SKM-1 (cell line): ENCODE measurements at regions not wholly inside any gene's neighbourhood (a gene's known extent, or its start where the extent isn't known, plus 50 kb on each side); places are given as distances from the start of the nearest gene placed in this dataset.

ENCODE experiments used
- DNase-seq: peaks from one replicate; lab custom pipeline; 2025; ENCODE audit not compliant: unreplicated experiment; lab: John Stamatoyannopoulos, UW

DNA sequence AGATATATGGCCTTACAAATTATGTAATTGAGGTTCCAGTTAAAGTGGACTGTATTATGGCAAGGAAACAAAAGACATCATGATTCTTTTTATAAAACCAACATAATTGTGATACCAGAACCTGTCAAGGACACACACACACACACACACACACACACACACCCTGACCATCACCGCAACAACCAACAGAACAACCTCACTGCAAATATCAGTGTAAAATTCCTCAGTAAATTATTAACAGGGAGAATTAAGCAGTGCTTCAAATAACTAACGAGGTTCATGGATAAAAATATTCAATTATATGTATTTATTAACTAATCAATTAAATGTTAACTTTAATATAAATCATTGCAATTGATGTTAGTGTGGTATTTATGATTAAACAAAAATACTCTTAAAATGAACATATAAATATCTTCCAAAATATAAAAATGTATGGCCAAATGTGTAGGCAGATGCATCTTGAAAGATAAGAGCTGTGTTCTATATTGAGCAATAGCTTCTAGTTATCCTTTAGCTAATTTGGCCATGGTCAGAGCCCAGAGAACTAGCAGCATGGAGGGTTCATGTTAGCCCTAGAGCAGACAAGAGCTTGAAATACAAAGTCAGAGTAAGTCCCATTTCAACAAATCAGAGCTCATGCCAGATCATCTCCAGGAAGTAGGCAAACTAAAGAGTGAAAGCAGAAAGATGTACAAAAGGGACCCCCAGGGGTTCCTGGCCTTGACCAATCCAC, 280.5 kb upstream of the ADAMTS16 start:
- DNase-seq, result no peak

DNA sequence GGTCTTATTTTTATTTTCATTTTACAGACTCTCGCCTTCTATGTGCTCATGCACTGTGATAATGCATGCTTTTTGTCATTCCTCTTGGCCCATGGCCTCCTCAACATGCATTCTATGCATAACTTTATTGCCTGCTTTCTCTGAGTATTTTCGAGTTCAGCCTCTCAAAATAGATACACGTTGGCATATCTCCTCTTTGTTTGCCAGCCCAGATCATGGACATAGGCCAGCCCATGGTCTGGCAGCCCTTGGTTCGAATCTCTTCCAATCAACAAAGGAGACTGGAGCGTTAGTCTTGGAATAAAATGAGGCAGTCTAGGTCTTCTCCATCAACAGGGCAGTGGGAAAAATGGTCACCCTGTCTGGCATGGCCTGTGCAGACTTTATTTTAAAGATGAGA, 279.5 kb upstream of the ADAMTS16 start:
- no peak for DNase-seq

DNA sequence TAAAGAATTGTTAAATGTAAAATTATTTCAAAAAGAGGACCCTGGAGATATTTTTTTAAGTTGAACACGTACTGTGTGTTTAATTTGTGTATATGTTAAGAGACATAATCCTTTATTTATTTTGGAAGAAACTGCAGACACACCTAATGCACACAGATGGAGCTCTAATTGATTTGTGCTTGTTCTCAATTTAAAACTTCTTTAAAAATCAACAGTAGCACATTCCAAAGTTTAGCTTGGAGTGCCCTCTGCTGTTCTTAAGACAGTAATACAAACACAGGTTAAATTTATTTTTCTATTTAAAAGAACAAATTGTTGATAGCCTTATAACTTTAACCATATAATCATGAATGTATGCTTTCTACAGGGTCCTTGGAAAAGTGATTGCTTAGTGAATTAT, 277.6 kb upstream of the ADAMTS16 start:
- peak; percentile 3 for DNase-seq

DNA sequence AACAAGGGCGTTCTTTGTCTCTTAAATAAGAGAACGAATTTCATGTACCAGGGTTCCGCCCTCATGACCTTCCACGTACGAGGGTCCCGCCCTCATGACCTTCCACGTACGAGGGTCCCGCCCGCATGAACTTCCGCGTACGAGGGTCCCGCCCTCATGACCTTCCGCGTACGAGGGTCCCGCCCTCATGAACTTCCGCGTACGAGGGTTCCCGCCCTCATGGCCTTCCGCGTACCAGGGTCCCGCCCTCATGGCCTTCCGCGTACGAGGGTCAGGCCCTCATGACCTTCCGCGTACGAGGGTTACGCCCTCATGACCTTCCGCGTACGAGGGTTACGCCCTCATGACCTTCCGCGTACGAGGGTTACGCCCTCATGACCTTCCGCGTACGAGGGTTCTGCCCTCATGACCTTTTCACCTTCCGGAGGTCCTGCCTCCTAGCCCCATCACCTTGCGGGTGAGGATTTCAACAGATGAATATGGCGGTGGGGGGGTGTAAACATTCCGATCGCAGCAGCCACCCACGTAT, 273.9 kb upstream of the ADAMTS16 start:
- no peak for DNase-seq

DNA sequence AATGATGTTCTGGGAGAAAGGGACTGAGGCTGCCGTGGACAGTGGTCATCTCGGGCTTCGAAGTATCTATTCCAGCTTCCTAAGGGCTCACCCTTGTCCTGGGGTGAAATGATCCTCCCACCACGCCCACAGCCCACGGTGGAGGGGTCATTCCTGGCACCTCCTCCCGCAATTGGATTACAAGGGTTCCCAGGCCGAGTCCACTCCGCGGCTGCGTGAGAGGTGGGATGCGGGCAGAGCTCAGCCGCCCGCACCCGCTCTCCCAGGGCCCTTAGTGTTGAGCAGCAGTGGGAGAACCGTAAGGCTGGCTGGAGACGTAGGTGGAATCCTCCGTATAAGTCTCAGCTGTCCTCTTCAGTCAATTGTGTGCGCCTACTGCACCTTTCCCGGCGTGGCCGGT, 273.3 kb upstream of the ADAMTS16 start:
- no peak for DNase-seq

DNA sequence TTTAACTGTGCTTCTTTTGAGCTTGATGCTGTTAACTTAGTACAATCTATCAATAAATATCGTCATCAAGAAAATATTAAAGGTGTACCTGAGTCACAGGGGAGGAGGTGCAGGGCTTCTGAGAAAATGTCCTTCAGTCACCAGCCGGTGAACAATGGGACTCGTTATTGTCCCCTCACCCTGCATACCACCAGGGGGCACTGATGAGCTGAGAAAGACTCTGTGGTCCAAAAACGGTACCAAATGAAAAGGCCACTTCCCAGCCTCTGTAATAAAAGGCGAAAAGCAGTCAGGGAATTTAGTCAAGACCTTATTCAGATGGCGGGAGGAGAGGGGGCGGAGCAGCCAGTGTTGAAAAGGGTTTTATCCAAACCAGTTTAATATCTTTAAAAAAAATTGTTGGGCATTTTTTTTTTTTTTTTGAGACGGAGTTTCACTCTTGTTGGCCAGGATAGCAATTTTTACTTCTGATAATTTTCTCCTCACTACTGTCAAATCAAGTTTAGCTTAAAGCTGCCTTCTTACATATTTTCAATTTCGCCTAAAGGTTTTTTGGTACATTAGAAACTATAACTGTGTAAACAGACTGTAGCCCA, 271.9 kb upstream of the ADAMTS16 start:
- DNase-seq, result no peak

DNA sequence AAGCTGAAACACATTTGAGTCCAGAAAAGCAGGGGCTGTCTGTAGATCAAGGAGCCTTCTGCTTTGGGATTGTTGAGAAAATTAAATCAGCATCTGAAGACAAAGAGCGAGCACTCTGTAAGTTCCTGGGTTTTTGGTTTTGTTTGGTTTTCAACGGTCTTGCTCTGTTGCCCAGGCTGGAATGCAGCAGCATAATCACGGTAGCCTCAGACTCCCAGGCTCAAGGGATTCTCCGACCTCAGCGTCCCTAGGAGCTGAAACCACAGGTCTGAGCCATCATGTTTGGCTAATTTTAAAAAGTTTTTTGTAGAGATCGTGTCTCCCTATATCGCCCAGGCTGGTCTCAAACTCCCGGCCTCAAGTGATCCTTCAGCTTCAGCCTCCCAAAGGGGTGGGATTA, 266.5 kb upstream of the ADAMTS16 start:
- DNase-seq, result no peak

DNA sequence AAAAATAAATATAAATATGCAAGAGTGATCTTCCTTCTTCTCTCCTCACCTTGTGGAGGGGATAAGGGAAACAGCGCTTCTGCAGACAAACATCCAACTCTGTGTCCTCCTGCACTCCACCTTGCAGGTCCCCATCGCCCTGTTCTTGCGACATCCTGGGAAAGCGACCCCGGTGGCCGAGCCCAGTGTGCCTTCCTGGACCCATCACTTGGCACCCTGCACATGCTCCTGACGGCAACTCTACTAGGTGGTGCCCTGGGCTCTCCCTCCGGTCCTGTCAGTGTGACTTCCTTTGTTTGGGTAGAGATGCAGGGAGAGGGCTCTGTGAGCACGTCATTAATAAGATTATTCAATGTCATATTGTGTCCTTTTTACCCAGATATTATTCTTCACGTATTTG, 266.0 kb upstream of the ADAMTS16 start:
- no peak for DNase-seq

DNA sequence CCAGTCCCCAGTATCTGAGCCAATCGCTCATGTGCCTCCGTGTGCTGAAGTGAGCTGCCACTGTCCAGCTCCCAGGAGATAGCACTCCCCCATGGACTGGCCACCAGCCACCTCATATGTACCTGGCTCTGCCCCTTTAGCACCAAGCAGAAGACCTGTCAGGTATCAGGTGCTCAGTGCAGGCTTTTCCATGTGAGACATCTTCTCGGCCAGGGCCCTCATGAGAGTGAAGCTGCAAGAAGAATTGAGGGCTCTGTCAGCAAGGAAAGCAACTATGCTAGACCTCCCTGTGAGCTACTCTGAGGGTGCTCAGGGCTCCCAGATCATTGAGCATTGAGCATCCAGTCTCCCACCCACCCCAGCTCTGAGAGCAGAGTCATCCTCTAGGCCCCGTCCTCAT, 264.2 kb upstream of the ADAMTS16 start:
- DNase-seq, result no peak

DNA sequence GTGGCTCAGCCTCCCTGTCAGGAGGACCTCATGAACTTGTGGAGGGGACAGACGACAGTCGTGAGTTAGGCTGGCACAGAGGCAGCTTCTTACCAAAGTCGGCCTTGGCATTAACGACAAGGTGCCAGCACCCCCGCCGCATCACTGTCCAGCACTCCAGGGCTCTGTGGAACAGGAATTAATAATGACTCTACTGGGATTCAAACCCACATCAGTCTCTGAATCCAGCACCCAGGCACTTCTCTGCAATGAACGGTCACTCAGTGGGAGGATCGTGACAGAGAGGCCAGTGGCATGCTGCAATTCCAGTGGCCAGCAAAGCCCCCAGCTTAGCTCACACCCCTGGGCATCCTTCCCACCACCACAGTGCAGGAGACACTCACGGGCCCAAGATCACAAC, 263.3 kb upstream of the ADAMTS16 start:
- no peak for DNase-seq

DNA sequence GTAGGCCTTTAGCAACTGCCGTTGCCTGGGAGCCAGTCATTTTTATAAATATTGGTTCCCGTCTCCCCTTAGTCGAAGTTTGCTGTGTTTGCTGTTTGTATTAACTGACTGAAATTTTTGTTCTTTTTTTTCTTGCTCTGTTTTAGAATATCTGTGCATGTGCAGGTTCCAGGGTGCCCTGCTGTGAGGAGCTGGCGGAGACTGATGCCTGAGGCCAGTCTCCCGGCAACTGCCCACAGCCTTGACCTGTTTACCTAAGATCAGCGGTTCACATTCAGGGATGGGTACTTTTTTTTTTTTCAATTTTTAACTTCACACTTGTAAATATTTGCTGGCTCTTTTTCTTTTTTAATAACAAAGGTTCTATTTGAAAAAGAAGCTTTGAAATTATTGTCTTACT, 262.6 kb upstream of the ADAMTS16 start:
- DNase-seq, result no peak

DNA sequence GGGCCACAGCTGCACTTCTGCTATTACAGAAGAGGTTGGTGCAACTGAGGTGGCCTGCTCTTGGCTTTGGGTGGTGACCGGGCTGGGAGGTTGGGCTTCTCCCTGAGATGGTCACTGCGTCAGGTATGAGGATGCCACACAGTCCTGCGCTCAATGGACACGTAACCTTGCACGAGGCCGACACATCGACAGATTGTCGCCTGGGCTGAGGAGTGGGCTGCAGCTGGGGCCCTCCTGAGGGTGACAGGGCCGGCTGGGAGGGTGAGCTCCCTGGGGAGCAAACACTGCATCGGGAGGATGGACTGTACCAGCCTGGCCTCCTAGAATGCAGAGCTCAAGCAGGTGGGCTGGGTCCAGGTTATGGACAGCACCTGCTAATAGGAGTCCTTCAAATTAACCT, 261.1 kb upstream of the ADAMTS16 start:
- no peak for DNase-seq

DNA sequence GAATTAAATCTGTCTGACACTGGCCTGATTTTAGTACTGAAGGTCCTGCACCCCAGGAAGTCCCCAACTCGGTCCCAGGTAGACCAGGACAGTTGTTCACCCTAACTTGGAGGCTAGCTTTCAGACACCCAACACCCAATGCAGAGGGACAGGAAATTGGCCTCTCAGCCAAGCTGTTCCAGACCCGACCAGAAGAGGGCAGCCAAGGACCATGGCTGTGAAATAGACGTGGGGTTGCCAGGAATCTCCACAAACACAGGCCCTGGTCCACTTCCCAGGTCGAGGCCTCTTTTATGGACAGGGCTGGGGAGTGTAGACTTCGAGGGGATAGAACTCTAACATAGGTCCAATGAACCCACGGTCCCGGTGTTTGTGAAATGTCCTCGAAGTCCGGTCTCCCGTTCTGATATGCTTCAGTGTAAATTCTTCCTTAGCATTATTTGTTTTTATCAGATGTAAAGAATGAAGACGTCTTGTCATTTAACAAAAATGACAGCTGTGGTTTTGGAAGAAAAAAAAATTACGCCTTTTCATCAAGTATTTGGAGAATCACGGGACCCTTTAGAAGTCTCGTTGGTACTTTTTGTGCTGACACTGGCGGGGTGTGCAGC, 260.3 kb upstream of the ADAMTS16 start:
- DNase-seq, result peak; percentile 4

DNA sequence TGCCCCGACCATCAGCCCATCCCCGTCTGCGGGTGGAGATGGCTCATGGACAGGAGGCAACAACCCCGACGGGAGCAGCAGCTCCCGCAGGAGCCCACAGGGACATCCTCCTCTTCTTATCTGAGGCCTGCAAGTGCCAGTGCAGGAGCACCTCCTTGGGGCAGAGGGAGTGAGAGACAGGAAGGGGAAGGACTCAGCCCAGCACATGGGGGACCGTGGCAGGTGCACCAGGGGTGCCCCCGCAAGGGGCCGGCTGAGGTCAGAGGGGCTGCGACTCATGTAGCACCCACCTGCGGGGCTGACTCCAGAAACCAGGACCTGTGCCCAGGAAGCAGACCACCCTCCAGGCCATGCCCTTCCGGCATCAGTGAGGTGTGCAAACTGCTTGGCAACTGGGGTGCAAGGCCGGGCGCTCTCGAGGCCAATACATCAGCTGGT, 259.8 kb upstream of the ADAMTS16 start:
- no peak for DNase-seq

DNA sequence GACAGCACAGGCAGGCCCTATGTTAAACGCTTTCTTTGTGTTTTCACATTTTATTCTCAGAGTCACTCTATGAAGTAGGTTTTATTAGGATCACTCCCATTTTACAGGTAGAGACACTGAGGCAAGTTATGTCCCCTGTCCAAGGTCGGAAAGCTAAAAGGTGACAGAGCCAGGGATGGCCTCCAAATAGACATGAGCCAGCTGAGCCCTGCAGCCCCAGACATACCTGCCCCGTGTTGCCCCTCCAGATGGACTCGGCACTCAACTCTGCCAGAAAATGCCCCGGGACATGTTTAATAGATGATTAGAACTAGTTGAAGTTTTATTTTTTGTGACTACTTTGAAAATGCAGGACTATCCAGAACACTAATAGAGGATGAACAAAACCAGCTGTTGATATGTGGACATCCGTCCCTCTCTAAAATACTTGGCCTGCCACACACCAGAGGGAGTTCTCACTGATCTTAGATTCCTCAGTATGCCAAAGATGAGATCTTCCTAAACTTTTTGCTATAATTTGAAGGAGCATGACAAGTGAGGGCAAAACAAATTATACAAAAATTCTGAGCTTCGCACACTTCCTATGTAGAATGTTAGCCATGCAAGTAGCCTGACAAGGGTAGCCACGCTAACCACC, 258.6 kb upstream of the ADAMTS16 start:
- no peak for DNase-seq

DNA sequence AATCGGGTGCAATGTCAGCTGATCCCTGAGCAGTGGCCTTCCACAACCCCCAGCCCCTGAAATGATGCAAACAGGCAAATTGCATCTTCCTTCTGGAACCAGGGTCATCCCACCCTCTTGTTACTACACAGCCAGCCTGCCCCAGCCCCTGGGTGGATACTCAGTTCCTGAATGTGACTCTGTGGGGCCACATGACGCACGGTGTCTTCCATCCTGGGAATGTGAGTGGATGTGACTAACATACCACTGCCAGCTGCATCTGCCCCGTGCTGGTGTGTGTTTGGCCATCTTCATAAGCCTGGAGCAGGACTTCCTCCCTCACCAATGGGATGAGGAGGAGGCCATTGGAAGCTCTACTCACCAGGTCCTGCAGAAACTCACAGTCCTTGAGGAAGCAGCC, 257.9 kb upstream of the ADAMTS16 start:
- no peak for DNase-seq

DNA sequence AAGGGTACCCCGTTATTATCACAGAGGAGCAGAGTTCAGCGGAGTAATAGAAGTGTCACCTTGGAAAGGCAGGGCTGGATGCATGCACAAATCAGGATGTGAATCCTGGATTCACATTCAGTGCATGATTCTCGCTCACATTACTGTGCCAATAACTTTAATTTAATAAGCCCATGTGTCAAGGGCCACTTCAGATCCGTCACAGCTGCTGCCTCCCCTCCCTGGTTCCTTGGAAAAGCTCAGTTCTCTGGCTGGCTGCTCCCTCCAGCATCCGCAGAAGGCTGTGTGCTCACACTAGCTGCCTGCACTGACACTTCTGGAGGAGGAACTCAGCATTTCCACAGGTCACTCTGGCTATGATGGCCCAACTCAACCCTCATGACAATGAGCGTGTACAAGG, 256.8 kb upstream of the ADAMTS16 start:
- no peak for DNase-seq

DNA sequence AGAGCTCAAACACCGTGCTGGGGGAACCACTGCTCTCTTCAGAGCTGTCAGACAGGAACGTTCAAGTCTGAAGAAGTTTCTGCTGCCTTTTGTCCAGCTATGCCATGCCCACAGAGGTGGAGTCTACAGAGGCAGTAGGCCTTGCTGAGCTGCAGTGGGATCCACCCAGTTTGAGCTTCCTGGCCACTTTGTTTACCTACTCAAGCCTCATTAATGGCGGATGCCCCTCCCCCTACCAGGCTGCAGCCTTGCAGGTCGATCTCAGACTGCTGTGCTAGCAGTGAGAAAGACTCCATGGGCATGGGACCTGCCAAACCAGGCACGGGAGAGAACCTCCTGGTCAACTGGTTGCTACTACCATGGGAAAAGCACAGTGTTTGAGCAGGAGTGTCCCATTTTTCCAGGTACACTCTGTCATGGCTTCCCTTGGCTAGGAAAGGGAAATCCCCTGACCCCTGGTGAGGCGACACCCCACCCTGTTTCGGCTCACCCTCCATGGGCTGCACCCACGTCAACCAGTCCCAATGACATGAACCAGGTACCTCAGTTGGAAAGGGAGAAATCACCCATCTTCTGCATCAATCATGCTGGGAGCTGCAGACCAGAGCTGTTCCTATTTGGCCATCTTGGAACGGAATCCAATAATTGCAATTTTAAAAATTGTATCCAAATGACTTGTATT, 246.9 kb upstream of the ADAMTS16 start:
- DNase-seq, result no peak

DNA sequence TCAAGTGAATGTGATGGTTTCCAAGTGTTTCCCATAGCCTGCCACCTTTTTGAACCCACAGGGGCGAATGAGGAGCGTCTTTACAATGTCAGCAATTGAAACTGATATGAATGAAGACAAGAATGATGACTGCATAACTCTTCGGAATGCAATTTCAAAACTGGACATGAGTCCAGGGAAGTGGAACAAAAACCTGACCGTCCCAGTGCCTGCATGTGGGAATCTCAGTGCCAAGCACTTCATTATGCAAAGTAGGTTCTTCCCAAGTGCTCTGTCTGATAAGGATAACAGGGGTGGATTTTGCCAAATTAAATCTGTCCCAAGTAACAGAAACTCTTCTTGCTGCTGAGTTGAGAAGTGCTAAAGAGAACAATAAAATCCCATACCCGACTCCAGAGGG, 243.8 kb upstream of the ADAMTS16 start:
- DNase-seq, result no peak

DNA sequence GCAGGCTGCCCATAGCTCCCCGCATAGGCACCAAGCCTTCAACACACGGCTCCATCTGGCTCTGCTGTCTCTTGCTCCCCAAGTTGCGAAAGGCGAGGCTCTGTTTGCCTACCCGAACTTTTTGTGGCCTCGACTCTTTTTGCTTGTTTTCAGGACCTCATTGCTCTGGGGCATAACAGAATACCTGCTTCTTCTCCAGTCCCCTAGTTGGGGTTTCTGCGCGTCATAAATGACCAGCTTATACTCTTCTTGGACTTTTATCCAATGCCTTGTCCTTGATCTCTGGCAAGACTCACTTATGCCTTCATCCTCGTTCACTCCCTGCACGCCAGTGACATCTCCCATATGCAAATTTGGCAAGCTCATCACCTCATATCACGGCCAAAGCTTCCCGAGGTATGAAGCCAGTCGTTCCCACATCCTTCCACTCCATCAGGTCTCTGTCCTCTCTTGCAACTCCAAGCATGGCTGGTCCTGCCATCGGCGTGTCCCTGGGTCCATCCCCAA, 238.8 kb upstream of the ADAMTS16 start:
- DNase-seq, result no peak

DNA sequence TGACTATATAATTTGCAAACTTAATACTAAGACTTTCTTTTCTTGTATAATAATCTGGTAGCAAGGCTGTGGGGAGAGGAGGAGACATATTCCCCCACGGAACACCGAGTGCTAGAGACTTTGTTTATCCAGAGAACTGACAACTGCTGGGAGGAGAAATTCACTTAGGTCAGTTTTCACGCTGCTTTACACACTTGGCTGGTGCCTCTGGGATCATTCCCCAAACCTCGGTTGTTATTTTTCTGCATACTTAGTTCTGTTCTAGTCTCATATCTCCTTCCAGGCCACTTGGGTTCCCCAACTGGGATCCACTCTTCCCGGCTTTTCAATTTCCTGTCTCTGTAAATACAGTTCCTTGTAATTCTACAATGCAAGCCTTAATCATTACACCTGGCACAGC, 238.2 kb upstream of the ADAMTS16 start:
- DNase-seq, result no peak
